HG03378 (cell line): ENCODE measurements at regions not wholly inside any gene's neighbourhood (a gene's known extent, or its start where the extent isn't known, plus 50 kb on each side); places are given as distances from the start of the nearest gene placed in this dataset.

Experiments
- ATAC-seq: cut with Tn5 transposase; IDR thresholded peaks from one replicate; pipeline ENCODE4 v1.9.1; 2021; ENCODE audit warnings: mild to moderate bottlenecking, moderate library complexity; ENCODE audit not compliant: unreplicated experiment

- ATAC-seq, result no peak
Observed at GRCh38 chr7:18445483-18445882, 50.1 kb upstream of the HDAC9 start.
